Kidney (tissue), 13 donors: ENCODE measurements at regions not wholly inside any gene's neighbourhood (a gene's known extent, or its start where the extent isn't known, plus 50 kb on each side); places are given as distances from the start of the nearest gene placed in this dataset.

Experiments used
- DNase-seq, 5 donors: peaks; one replicate each; pipeline ENCODE4 v3.0.0-alpha.2; 2013 to 2020
- FAIRE-seq: peaks from 2 replicates; lab custom pipeline; 2012; peaks lifted over from hg19 to GRCh38; lab: Jason Lieb, UNC
- H3K27ac ChIP-seq, 2 donors: one replicate each; pipeline ENCODE4 v1.7.0; 2013; ENCODE audit warnings: low read depth in 2 of 2, low read length in 2 of 2, inconsistent platforms in 1 of 2
- H3K27me3 ChIP-seq: one replicate; pipeline ENCODE4 v1.7.1; 2013; ENCODE audit warnings: low read length, inconsistent platforms; ENCODE audit not compliant: control insufficient read depth, insufficient read depth
- H3K36me3 ChIP-seq, 3 donors: one replicate each; pipeline versions ENCODE4 v1.7.0 to v1.7.1; 2013; ENCODE audit warnings: low read length in 3 of 3, control low read depth in 1 of 3, inconsistent platforms in 1 of 3; ENCODE audit not compliant: insufficient read depth in 3 of 3, control insufficient read depth in 2 of 3
- H3K4me1 ChIP-seq, 3 donors: one replicate each; pipeline versions ENCODE4 v1.7.0 to v1.7.1; 2013; ENCODE audit warnings: low read length in 3 of 3, inconsistent platforms in 1 of 3, low read depth in 1 of 3; ENCODE audit not compliant: control insufficient read depth in 2 of 3, insufficient read depth in 2 of 3
- H3K4me3 ChIP-seq, 3 donors: one replicate each; pipeline versions ENCODE4 v1.7.0 to v1.8.1; 2013; ENCODE audit warnings: low read length in 3 of 3, control low read depth in 1 of 3, inconsistent platforms in 1 of 3
- H3K9ac ChIP-seq, 3 donors: one replicate each; pipeline versions ENCODE4 v1.7.0 to v1.7.1; 2013; ENCODE audit warnings: low read length in 3 of 3, control low read depth in 1 of 3, inconsistent platforms in 1 of 3
- H3K9me3 ChIP-seq, 3 donors: one replicate each; pipeline versions ENCODE4 v1.7.0 to v1.7.1; 2013; ENCODE audit warnings: low read length in 3 of 3, control low read depth in 1 of 3, inconsistent platforms in 1 of 3; ENCODE audit not compliant: control insufficient read depth in 2 of 3, insufficient read depth in 1 of 3
- intact Hi-C: fragments of 100-400 bp; cut with DNase I; formaldehyde crosslinking; loops from one replicate; pipeline ENCODE4 v1.11.1; 2022
- TF ChIP-seq, protein P1 (sequence below): IDR thresholded peaks from 3 replicates; pipeline ENCODE4 v1.5.1; 2012; ENCODE audit warnings: mild to moderate bottlenecking, moderate library complexity, borderline replicate concordance; ENCODE audit not compliant: insufficient read depth; ENCODE audit errors: extremely low read depth
- donor health status: control.
- donor health status: control.
- donor health status: control.
- donor health status: control.
- donor health status: control.
- donor health status: DM: yes; HTN: yes; CAD: no.
- donor health status: Normal renal cell carcinoma (clear cell type).

DNA sequence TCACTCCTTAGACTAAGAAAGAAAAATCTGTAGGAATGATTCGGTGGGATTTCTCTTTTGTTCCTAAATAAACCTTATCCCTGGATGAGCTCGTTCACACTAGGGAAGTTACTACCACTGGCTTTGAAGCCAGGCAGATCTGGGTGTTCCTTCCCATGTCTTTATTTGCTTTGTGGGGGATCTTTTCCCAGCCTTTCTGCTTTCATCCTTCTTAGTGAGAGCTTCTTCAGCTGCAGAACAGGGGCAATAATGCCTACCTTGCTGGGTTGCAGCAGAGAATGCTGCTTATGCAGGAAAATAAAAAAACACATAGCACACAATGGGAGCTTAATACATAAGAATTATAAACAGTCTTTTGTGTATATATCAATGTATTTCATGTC, 292.1 kb downstream of the SOX11 start:
- H3K27ac ChIP-seq = no peak overlapping the region
- TF ChIP-seq, protein P1, sequence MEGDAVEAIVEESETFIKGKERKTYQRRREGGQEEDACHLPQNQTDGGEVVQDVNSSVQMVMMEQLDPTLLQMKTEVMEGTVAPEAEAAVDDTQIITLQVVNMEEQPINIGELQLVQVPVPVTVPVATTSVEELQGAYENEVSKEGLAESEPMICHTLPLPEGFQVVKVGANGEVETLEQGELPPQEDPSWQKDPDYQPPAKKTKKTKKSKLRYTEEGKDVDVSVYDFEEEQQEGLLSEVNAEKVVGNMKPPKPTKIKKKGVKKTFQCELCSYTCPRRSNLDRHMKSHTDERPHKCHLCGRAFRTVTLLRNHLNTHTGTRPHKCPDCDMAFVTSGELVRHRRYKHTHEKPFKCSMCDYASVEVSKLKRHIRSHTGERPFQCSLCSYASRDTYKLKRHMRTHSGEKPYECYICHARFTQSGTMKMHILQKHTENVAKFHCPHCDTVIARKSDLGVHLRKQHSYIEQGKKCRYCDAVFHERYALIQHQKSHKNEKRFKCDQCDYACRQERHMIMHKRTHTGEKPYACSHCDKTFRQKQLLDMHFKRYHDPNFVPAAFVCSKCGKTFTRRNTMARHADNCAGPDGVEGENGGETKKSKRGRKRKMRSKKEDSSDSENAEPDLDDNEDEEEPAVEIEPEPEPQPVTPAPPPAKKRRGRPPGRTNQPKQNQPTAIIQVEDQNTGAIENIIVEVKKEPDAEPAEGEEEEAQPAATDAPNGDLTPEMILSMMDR = no peak
- H3K27me3 ChIP-seq = no peaks in the 10 kb centered on the region
- H3K4me1 ChIP-seq = no peaks in the 10 kb centered on the region
- intact Hi-C loops = no loop called here
- H3K9me3 ChIP-seq = no peaks in the 10 kb centered on the region
- H3K9ac ChIP-seq = no peak overlapping the region
- H3K36me3 ChIP-seq = no peaks in the 10 kb centered on the region
- FAIRE-seq (no peak), DNase-seq (no peak)
- H3K4me3 ChIP-seq = no peak overlapping the region

DNA sequence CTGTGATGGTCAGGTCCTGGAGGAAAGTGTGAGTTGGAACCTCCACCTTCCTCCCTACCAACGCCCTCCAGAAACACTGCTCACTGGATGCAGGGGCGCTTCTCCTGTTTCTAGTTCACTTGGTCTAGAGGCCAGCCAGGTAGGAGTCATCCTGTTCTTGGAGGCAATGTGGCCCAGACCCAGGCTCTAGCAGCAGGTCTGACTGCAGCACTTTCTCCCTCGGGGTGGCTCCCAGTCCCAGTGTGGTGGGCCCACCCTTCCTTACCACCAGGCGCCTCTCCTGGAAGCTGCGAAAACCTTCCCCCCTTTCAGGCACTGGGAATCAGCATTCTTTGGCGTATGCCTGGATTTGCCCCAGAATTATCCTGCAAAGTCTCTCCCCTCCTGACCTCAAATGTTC, 292.8 kb downstream of the SOX11 start:
- FAIRE-seq = no peak
- Histone ChIP-seq H3K36me3 (no peaks in the 10 kb centered on the region), H3K4me3 (no peak overlapping the region), H3K4me1 (no peaks in the 10 kb centered on the region), H3K9ac (no peak overlapping the region), H3K27me3 (no peaks in the 10 kb centered on the region), H3K9me3 (no peaks in the 10 kb centered on the region), H3K27ac (no peak overlapping the region)
- intact Hi-C loops = no loop called here
- TF ChIP-seq, protein P1 = no peak
- DNase-seq = no peak

DNA sequence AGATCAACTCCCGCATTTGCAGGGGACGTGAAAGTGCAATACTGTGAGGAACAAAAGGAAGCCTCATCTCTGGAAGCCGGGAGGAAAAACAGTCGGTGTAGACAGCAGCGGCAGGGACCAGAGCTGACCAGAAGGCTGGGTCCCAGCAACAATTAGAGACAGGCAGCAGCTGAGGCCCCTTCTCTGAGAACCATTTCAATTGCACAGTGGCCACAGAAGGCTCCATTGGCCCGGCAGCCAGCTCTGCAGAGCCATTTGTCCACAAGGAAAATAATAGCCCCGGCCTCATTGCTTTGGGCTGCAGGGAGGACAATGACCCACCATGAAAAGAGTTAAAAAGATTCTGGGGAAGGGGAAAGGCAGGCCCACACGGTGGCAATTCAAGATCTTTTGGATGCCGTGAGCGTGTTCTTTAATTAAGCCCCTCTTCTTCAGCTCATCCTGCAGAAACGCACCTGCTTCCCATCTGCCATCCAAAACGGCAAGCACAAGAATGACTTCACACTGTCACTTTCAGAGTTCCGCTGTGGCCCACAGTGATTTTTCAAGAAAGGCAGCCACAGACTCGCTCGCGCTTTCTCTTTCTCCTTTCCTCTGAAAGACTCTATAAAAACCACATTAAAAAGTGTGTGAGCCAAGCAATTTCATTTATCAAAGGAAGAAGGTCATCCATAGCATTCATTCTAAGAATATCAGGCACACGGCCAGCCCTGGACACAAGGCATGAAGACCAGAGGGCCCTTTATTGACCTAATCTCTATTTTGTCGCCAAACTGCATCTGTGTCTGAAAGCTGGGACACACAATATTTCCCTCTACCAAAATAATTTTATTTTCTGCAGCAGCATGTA, 293.6 kb downstream of the SOX11 start:
- Histone ChIP-seq H3K9me3 (no peaks in the 10 kb centered on the region), H3K4me3 (no peak overlapping the region), H3K9ac (no peak overlapping the region), H3K36me3 (no peaks in the 10 kb centered on the region), H3K27me3 (no peaks in the 10 kb centered on the region), H3K4me1 (no peaks in the 10 kb centered on the region), H3K27ac (no peak overlapping the region)
- no peak for FAIRE-seq
- intact Hi-C loops = no loop called here
- DNase-seq = no peak
- TF ChIP-seq, protein P1 = no peak
